ENCODE measurements at regions not wholly inside any gene's neighbourhood (a gene's known extent, or its start where the extent isn't known, plus 50 kb on each side); places are given as distances from the start of the nearest gene placed in this dataset.

GRCh38 chr14:51518711-51519110 lies 133.0 kb upstream of the FRMD6 start:
- Histone ChIP-seq H3K9me3 (no peaks in the 10 kb centered on the region), H3K27me3 (ENCODE audit: low read depth) (no peaks in the 10 kb centered on the region), H3K4me1 (no peaks in the 10 kb centered on the region), H3K4me3 (no peak overlapping the region), H3K36me3 (no peaks in the 10 kb centered on the region), H3K27ac (no peak overlapping the region)
- DNase-seq = no peak
- intact Hi-C loops (cut with DNase I) = no loop called here
- TF ChIP-seq, protein P1, sequence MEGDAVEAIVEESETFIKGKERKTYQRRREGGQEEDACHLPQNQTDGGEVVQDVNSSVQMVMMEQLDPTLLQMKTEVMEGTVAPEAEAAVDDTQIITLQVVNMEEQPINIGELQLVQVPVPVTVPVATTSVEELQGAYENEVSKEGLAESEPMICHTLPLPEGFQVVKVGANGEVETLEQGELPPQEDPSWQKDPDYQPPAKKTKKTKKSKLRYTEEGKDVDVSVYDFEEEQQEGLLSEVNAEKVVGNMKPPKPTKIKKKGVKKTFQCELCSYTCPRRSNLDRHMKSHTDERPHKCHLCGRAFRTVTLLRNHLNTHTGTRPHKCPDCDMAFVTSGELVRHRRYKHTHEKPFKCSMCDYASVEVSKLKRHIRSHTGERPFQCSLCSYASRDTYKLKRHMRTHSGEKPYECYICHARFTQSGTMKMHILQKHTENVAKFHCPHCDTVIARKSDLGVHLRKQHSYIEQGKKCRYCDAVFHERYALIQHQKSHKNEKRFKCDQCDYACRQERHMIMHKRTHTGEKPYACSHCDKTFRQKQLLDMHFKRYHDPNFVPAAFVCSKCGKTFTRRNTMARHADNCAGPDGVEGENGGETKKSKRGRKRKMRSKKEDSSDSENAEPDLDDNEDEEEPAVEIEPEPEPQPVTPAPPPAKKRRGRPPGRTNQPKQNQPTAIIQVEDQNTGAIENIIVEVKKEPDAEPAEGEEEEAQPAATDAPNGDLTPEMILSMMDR (IDR thresholded peaks at IDR 0.05) = no peak
- ATAC-seq = no peak

DNA sequence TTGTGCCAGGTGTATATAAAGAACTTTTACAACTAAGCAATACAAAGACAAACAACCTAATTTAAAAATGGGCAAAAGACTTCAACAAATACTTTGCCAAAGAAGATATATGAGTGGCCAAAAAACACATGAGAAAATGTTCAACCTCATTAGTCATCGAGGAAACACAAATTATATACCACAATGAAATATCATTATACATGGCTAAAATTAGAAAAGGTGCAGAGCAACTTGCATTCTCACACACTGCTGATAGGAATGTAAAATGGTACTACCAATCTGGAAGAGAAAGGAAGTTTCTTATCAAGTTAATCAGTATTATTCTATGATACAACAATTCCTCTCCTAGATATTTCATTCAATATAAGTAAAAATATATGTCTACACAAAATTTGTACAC lies 131.6 kb upstream of the FRMD6 start:
- DNase-seq (no peak), ATAC-seq (no peak)
- Histone ChIP-seq H3K9me3 (no peaks in the 10 kb centered on the region), H3K4me1 (no peaks in the 10 kb centered on the region), H3K27me3 (ENCODE audit: low read depth) (no peaks in the 10 kb centered on the region), H3K4me3 (no peak overlapping the region), H3K36me3 (no peaks in the 10 kb centered on the region), H3K27ac (no peak overlapping the region)
- TF ChIP-seq, protein P1 (IDR thresholded peaks at IDR 0.05) = no peak
- intact Hi-C loops (cut with DNase I) = no loop called here

GRCh38 chr14:51521764-51522163 lies 129.9 kb upstream of the FRMD6 start:
- H3K36me3 ChIP-seq = no peaks in the 10 kb centered on the region
- H3K27ac ChIP-seq = no peak overlapping the region
- H3K4me1 ChIP-seq = no peaks in the 10 kb centered on the region
- intact Hi-C loops (cut with DNase I) = no loop called here
- TF ChIP-seq, protein P1 (IDR thresholded peaks at IDR 0.05) = no peak
- H3K27me3 ChIP-seq (ENCODE audit: low read depth) = no peaks in the 10 kb centered on the region
- no peaks in the 10 kb centered on the region for H3K9me3 ChIP-seq
- DNase-seq = no peak
- no peak overlapping the region for H3K4me3 ChIP-seq
- no peak for ATAC-seq

DNA sequence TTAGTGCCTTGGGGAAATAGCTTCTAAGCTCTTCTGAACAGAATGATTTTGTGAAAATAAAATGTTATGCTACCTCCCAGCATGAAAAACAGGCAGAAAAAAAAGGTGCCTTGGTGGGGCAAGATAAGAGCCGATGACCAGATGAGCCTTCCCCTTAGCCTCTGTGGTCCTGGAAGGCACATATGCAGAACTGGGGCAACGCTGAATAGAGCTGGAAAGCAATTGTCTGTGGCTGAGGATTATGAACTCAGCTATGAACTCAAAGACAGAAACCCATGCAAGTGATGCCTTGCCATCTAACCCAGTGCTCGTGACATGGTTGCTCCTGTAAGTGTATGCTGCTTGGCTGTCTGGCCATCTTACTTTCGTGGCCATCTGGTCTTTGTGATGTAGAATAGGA lies 128.5 kb upstream of the FRMD6 start:
- Histone ChIP-seq H3K4me1 (no peaks in the 10 kb centered on the region), H3K27me3 (ENCODE audit: low read depth) (no peaks in the 10 kb centered on the region), H3K27ac (no peak overlapping the region), H3K9me3 (no peaks in the 10 kb centered on the region), H3K4me3 (no peak overlapping the region), H3K36me3 (no peaks in the 10 kb centered on the region)
- no peak for ATAC-seq
- no peak for DNase-seq
- TF ChIP-seq, protein P1 (IDR thresholded peaks at IDR 0.05) = no peak
- intact Hi-C loops (cut with DNase I) = no loop called here

DNA sequence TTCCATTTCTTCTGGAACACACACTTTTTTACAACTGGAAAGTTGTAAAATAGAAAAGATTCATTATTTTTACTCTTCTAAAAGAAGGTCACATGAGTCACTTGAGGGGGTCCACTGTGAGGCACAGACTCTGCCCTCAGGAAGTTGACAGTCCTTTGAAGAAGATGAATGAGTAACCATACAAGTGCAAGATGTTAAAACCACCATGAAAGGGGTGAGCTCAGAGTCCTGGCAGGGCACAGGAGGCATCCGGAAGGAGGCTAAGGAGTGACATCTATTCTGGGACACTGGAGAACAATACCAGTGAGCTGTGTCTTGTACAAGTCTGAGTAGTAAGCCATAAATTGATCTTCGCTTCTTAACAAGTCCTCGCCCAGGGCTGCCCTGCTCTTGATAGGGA lies 126.0 kb upstream of the FRMD6 start:
- Histone ChIP-seq H3K27ac (no peak overlapping the region), H3K36me3 (no peaks in the 10 kb centered on the region), H3K27me3 (ENCODE audit: low read depth) (no peaks in the 10 kb centered on the region), H3K4me1 (no peaks in the 10 kb centered on the region), H3K9me3 (no peaks in the 10 kb centered on the region), H3K4me3 (no peak overlapping the region)
- ATAC-seq (no peak), DNase-seq (no peak)
- intact Hi-C loops (cut with DNase I) = no loop called here
- TF ChIP-seq, protein P1 (IDR thresholded peaks at IDR 0.05) = no peak

- no peak for DNase-seq
Measured at GRCh38 chr14:51527073-51527472, 124.6 kb upstream of the FRMD6 start.

More at GRCh38 chr14:51527073-51527472, 124.6 kb upstream of the FRMD6 start:
- H3K4me1 ChIP-seq = no peaks in the 10 kb centered on the region
- no peaks in the 10 kb centered on the region for H3K36me3 ChIP-seq
- H3K27me3 ChIP-seq (ENCODE audit: low read depth) = no peaks in the 10 kb centered on the region
- H3K27ac ChIP-seq = no peak overlapping the region
- ATAC-seq = no peak
- TF ChIP-seq, protein P1 (IDR thresholded peaks at IDR 0.05) = no peak
- no peak overlapping the region for H3K4me3 ChIP-seq
- intact Hi-C loops (cut with DNase I) = no loop called here
- no peaks in the 10 kb centered on the region for H3K9me3 ChIP-seq
